ENCODE measurements at regions not wholly inside any gene's neighbourhood (a gene's known extent, or its start where the extent isn't known, plus 50 kb on each side); places are given as distances from the start of the nearest gene placed in this dataset.

DNA sequence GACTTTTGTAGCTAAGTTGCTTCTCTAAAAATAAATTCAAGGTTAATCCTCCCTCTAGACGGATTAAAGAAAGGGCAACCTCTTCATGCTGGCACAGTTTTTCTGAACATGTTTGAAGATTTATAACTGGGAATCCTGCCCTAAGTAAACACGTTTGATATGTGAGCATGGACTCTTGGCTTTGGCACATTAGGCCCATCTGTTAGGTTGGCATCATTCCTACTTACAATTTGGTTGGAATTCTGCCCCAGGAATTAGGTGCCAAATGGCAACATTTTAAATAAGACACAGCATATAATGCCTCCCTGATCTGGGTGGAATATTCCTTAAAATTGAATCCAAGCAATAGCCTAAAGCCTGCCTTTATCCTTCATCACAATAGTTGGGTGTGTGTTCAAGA lies 372.3 kb upstream of the CDH18 start:
- 24 to 36% (median 29%) methylated on average over 2 of the region's 2 CpGs for WGBS, 4 donors
- no peak for ATAC-seq

GRCh38 chr5:20359377-20359776 lies 371.4 kb upstream of the CDH18 start:
- Histone ChIP-seq H3K4me3 (no peak overlapping the region), H3K4me1 (no peaks in the 10 kb centered on the region), H3K36me3 (no peaks in the 10 kb centered on the region), H3K27ac (no peak overlapping the region), H3K9me3 (peaks cover 0 to 7% (median 0%) of the 10 kb centered on the region in 12 donors), H3K27me3 (no peaks in the 10 kb centered on the region)
- ATAC-seq, result no peak
- intact Hi-C loops (cut with DNase I), result loop anchor here in 1 of 10 donors (5.0 kb wide), 1 partner anchor 92 kb away; no protein-coding TSS in a partner anchor
- TF ChIP-seq POLR2A (IDR thresholded peaks at IDR 0.05), result no peak
- TF ChIP-seq, protein P1, sequence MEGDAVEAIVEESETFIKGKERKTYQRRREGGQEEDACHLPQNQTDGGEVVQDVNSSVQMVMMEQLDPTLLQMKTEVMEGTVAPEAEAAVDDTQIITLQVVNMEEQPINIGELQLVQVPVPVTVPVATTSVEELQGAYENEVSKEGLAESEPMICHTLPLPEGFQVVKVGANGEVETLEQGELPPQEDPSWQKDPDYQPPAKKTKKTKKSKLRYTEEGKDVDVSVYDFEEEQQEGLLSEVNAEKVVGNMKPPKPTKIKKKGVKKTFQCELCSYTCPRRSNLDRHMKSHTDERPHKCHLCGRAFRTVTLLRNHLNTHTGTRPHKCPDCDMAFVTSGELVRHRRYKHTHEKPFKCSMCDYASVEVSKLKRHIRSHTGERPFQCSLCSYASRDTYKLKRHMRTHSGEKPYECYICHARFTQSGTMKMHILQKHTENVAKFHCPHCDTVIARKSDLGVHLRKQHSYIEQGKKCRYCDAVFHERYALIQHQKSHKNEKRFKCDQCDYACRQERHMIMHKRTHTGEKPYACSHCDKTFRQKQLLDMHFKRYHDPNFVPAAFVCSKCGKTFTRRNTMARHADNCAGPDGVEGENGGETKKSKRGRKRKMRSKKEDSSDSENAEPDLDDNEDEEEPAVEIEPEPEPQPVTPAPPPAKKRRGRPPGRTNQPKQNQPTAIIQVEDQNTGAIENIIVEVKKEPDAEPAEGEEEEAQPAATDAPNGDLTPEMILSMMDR (IDR thresholded peaks at IDR 0.05), result no peak
- DNase-seq, result no peak
- 45 to 75% (median 51%) methylated on average over 1 of the region's 1 CpG for WGBS, 4 donors

More for the DNA sequence above, 372.3 kb upstream of the CDH18 start:
- intact Hi-C loops (cut with DNase I), result no loop called here
- H3K4me3 ChIP-seq, result no peak overlapping the region
- no peak for TF ChIP-seq POLR2A (IDR thresholded peaks at IDR 0.05)
- TF ChIP-seq, protein P1 (IDR thresholded peaks at IDR 0.05), result no peak
- no peaks in the 10 kb centered on the region for H3K36me3 ChIP-seq
- DNase-seq, result no peak
- H3K9me3 ChIP-seq, result peaks cover 0 to 7% (median 0%) of the 10 kb centered on the region in 12 donors
- no peaks in the 10 kb centered on the region for H3K27me3 ChIP-seq
- no peaks in the 10 kb centered on the region for H3K4me1 ChIP-seq
- H3K27ac ChIP-seq, result no peak overlapping the region

DNA sequence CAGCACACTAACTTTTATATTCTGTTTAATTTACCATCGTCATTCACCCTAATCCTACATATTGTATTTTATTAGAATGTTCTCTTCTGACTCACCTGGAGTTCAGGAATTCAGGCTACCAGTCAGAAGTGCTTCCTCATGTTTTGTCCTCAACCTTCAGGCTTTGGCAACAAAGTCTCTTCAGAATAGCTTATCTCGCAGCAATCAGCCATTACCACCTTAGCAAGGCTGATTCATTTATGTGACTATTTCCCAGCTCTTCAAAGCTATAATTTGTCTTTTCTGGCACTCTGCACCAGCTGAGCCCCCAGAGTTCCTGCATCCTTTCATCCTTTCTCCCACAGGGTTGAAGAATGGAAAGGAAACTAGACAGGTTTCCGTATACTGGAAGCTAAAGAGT lies 365.5 kb upstream of the CDH18 start:
- 82 to 86% (median 83%) methylated on average over 3 of the region's 3 CpGs for WGBS, 4 donors
- no peaks in the 10 kb centered on the region for H3K27me3 ChIP-seq
- TF ChIP-seq, protein P1 (IDR thresholded peaks at IDR 0.05), result no peak
- TF ChIP-seq POLR2A (IDR thresholded peaks at IDR 0.05), result no peak
- H3K36me3 ChIP-seq, result no peaks in the 10 kb centered on the region
- H3K4me3 ChIP-seq, result no peak overlapping the region
- H3K9me3 ChIP-seq, result peaks cover 0 to 7% (median 0%) of the 10 kb centered on the region in 12 donors
- intact Hi-C loops (cut with DNase I), result no loop called here
- DNase-seq (no peak), ATAC-seq (no peak)
- no peak overlapping the region for H3K27ac ChIP-seq
- H3K4me1 ChIP-seq, result no peaks in the 10 kb centered on the region

- no peaks in the 10 kb centered on the region for H3K27me3 ChIP-seq
- no peak for DNase-seq
- no peak overlapping the region for H3K4me3 ChIP-seq
- WGBS, 4 donors, result 70 to 78% (median 71%) methylated on average over 3 of the region's 3 CpGs
- H3K9me3 ChIP-seq, result peaks cover 0 to 15% (median 4%) of the 10 kb centered on the region in 12 donors
- intact Hi-C loops (cut with DNase I), result no loop called here
- H3K36me3 ChIP-seq, result no peaks in the 10 kb centered on the region
- no peak for ATAC-seq
- H3K4me1 ChIP-seq, result no peaks in the 10 kb centered on the region
- H3K27ac ChIP-seq, result no peak overlapping the region
- TF ChIP-seq, protein P1 (IDR thresholded peaks at IDR 0.05), result no peak
- no peak for TF ChIP-seq POLR2A (IDR thresholded peaks at IDR 0.05)
These were observed 363.8 kb upstream of the CDH18 start for GRCh38 chr5:20351849-20352248.
